Heart left ventricle (tissue), 13 donors: ENCODE measurements at regions not wholly inside any gene's neighbourhood (a gene's known extent, or its start where the extent isn't known, plus 50 kb on each side); places are given as distances from the start of the nearest gene placed in this dataset.

Experiments
- POLR2A ChIP-seq, 2 donors: fragments of 450-650 bp; IDR thresholded peaks; one replicate each; pipeline ENCODE4 v1.6.1; 2017; ENCODE audit warnings: antibody characterized with exemption in 2 of 2, mild to moderate bottlenecking in 2 of 2, moderate library complexity in 2 of 2
- TF ChIP-seq, protein P1 (sequence below), 12 donors: fragments of 200-600 bp; sonication (generic) in 4 of 12; IDR thresholded peaks; one replicate each; pipeline versions ENCODE4 v1.5.0 to v1.8.0; 2018 to 2022; ENCODE audit warnings: antibody characterized with exemption in 12 of 12, mild to moderate bottlenecking in 5 of 12
- donor health status: ischemic (EF 13 %, LVEDD 7.1; RV severe dilation, severe dysfunction).
- donor health status: DM: no; HTN: yes; CAD: no.
- donor health status: DM: no; HTN: no; CAD: no.
- donor health status: ischemic (EF 25% LVEDD 6.9; RV normal size, moderate dysfunction).
- donor health status: ischemic (EF 25% LVEDD 5.7; RV mildly dilated, moderate dysfunction).
- donor health status: ischemic (EF 35%, LVEDD 5.7; RV mildly dilated, moderate dysfunction).
- donor health status: nonischemic (EF 11% LVEDD 7.7; RV severe dilation, severe dysfunction).
- donor health status: DM: yes; HTN: yes; CAD: no.
- donor health status: PGD.
- donor health status: ischemic (EF 29% LVEDD 5.4; RV normal size, mild dysfunction).
- donor health status: nonischemic (EF 23%, LVEDD 6.1; RV moderate dilation, normal function).

DNA sequence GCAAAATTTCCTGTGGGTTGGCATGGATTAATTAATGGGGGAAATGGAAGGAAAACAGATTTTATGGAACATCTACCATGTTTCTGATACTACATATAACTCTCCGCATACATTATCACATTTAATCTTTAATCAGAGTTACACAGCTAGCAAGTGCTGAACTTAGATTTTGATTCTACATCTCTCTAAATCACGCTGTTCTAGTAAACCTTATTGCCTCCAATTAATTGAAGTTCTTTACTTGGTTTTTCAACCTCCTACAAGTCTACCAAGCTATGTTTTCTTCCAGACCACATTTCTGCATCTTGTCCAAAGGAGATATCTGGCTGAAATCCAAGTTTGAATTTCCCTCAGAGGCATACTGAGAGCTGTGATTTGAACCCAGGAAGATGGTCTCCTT lies 125.8 kb upstream of the GAREM1 start:
- TF ChIP-seq, protein P1, sequence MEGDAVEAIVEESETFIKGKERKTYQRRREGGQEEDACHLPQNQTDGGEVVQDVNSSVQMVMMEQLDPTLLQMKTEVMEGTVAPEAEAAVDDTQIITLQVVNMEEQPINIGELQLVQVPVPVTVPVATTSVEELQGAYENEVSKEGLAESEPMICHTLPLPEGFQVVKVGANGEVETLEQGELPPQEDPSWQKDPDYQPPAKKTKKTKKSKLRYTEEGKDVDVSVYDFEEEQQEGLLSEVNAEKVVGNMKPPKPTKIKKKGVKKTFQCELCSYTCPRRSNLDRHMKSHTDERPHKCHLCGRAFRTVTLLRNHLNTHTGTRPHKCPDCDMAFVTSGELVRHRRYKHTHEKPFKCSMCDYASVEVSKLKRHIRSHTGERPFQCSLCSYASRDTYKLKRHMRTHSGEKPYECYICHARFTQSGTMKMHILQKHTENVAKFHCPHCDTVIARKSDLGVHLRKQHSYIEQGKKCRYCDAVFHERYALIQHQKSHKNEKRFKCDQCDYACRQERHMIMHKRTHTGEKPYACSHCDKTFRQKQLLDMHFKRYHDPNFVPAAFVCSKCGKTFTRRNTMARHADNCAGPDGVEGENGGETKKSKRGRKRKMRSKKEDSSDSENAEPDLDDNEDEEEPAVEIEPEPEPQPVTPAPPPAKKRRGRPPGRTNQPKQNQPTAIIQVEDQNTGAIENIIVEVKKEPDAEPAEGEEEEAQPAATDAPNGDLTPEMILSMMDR (IDR thresholded peaks at IDR 0.05) = no peak
- no peak for TF ChIP-seq POLR2A (IDR thresholded peaks at IDR 0.05)
